NB4 (cell line): ENCODE measurements at regions not wholly inside any gene's neighbourhood (a gene's known extent, or its start where the extent isn't known, plus 50 kb on each side); places are given as distances from the start of the nearest gene placed in this dataset.

Experiments
- DNase-seq: peaks from one replicate; pipeline ENCODE4 v3.0.0; 2010; ENCODE audit warnings: low read depth
- H3K4me3 ChIP-seq: one replicate; pipeline ENCODE4 v1.5.1; 2011; ENCODE audit warnings: mild to moderate bottlenecking, low read depth, low read length, moderate library complexity
- CTCF ChIP-seq: IDR thresholded peaks from one replicate; pipeline ENCODE4 v1.5.1; 2012; ENCODE audit warnings: low read depth, low read length
- MAX ChIP-seq: IDR thresholded peaks from 2 replicates; pipeline ENCODE4 v1.6.1; 2011; ENCODE audit warnings: low read depth, low read length
- MYC ChIP-seq: IDR thresholded peaks from 2 replicates; pipeline ENCODE4 v1.6.1; 2011; ENCODE audit warnings: low read depth, low read length
- POLR2A ChIP-seq: IDR thresholded peaks from 2 replicates; pipeline ENCODE4 v1.6.1; 2011; ENCODE audit warnings: mild to moderate bottlenecking; ENCODE audit not compliant: insufficient read length; ENCODE audit errors: extremely low read depth

- no peak for TF ChIP-seq MYC
- TF ChIP-seq MAX, result no peak
- TF ChIP-seq POLR2A, result no peak
- TF ChIP-seq CTCF, result no peak
- no peak overlapping the region for H3K4me3 ChIP-seq
- DNase-seq, result no peak
Observed at GRCh38 chr1:244283772-244284171, 167.9 kb downstream of the ADSS2 start.

GRCh38 chr1:244284641-244285156 is 167.0 kb downstream of the ADSS2 start:
- TF ChIP-seq CTCF, result no peak
- no peak for DNase-seq
- H3K4me3 ChIP-seq, result no peak overlapping the region

- TF ChIP-seq POLR2A, result no peak
- TF ChIP-seq MYC, result no peak
- TF ChIP-seq MAX, result no peak
- TF ChIP-seq CTCF, result no peak
- no peak overlapping the region for H3K4me3 ChIP-seq
- no peak for DNase-seq
Observed at GRCh38 chr1:244286341-244286740, 165.4 kb downstream of the ADSS2 start.

- no peak for DNase-seq
- TF ChIP-seq CTCF (no peak), MYC (no peak), POLR2A (no peak), MAX (no peak)
- no peak overlapping the region for H3K4me3 ChIP-seq
Observed at GRCh38 chr1:244287726-244288125, 164.0 kb downstream of the ADSS2 start.

GRCh38 chr1:244288663-244289062 is 163.0 kb downstream of the ADSS2 start:
- H3K4me3 ChIP-seq, result no peak overlapping the region
- no peak for DNase-seq
- no peak for TF ChIP-seq POLR2A
- TF ChIP-seq MYC, result no peak
- no peak for TF ChIP-seq MAX
- TF ChIP-seq CTCF, result no peak
